ENCODE measurements at regions not wholly inside any gene's neighbourhood (a gene's known extent, or its start where the extent isn't known, plus 50 kb on each side); places are given as distances from the start of the nearest gene placed in this dataset.

DNA sequence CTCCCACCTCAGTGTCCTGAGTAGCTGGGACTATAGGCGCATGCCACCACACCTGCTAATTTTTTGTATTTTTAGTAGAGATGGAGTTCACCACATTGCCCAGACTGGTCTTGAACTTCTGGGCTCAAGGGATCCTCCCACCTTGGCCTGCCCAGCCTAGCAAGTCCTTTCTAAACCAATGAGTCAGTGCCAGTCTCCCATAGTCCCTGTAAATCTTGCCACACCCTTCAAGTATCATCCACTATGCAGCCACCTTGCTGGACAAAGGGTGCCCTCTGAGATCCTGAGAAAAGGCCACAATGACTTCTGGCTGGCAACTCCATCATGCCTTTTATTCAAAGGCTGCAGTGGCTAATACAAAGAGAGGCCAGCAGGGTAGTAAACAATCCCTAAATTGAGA, 184.0 kb downstream of the ABHD5 start:
- ATAC-seq (no peak), DNase-seq (no peak)
- peaks cover 5 to 6% of the 10 kb centered on the region in 2 donors for H3K27me3 Mint-ChIP-seq (ENCODE audit: low read depth in 2 of 2)
- H3K4me3 Mint-ChIP-seq, result no peak overlapping the region
- no peak overlapping the region for H3K27ac Mint-ChIP-seq
- H3K9me3 ChIP-seq (ENCODE audit: control insufficient read depth, insufficient read depth, low read length), result no peaks in the 10 kb centered on the region
- H3K9me3 Mint-ChIP-seq, result no peaks in the 10 kb centered on the region
- no peaks in the 10 kb centered on the region for H3K4me1 Mint-ChIP-seq
- H3K27me3 ChIP-seq (ENCODE audit: control insufficient read depth, insufficient read depth, low read length), result no peaks in the 10 kb centered on the region
- no peak for TF ChIP-seq CTCF (IDR thresholded peaks at IDR 0.05)
- 88% methylated on average over 1 of the region's 1 CpG for WGBS (ENCODE audit: insufficient coverage)
- intact Hi-C loops (cut with micrococcal nuclease), result no loop called here
- no peak overlapping the region for H3K4me3 ChIP-seq (ENCODE audit: low read length)
- H3K36me3 Mint-ChIP-seq, result no peaks in the 10 kb centered on the region
- no peaks in the 10 kb centered on the region for H3K36me3 ChIP-seq (ENCODE audit: control insufficient read depth, insufficient read depth, low read length)
- no peak overlapping the region for H3K27ac ChIP-seq (ENCODE audit: low read length)
- no peaks in the 10 kb centered on the region for H3K4me1 ChIP-seq (ENCODE audit: control insufficient read depth, insufficient read depth, low read length)

DNA sequence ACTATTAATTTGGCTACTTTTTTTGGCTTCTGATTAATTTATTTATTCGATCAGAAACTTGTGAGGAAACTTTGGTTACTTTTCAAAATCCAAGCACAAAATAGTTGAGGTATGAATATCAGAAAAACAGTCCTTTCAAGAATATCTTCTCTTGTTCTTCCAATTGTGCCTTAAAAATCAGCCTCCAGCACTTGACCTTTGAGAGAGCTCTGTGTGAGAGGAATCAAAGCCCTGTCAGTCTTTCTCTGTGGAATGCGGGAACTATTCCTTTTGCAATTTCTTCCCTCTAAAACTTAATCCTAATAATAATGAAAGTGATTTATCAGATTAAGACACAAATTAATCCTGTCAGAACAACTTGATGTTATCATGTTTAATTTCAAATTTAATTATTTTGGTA, 185.9 kb downstream of the ABHD5 start:
- Histone ChIP-seq H3K9me3 (ENCODE audit: control insufficient read depth, insufficient read depth, low read length) (no peaks in the 10 kb centered on the region), H3K27ac (ENCODE audit: low read length) (no peak overlapping the region), H3K4me1 (ENCODE audit: control insufficient read depth, insufficient read depth, low read length) (no peaks in the 10 kb centered on the region), H3K4me3 (ENCODE audit: low read length) (no peak overlapping the region), H3K27me3 (ENCODE audit: control insufficient read depth, insufficient read depth, low read length) (no peaks in the 10 kb centered on the region), H3K36me3 (ENCODE audit: control insufficient read depth, insufficient read depth, low read length) (no peaks in the 10 kb centered on the region)
- Mint-ChIP-seq H3K27me3 (ENCODE audit: low read depth in 2 of 2) (peaks cover 5 to 6% of the 10 kb centered on the region in 2 donors), H3K36me3 (no peaks in the 10 kb centered on the region), H3K27ac (no peak overlapping the region), H3K9me3 (no peaks in the 10 kb centered on the region), H3K4me3 (no peak overlapping the region), H3K4me1 (no peaks in the 10 kb centered on the region)
- no peak for TF ChIP-seq CTCF (IDR thresholded peaks at IDR 0.05)
- no CpG with 5 or more reads among the region's 2 CpGs for WGBS (ENCODE audit: insufficient coverage)
- DNase-seq (no peak), ATAC-seq (no peak)
- intact Hi-C loops (cut with micrococcal nuclease), result no loop called here

DNA sequence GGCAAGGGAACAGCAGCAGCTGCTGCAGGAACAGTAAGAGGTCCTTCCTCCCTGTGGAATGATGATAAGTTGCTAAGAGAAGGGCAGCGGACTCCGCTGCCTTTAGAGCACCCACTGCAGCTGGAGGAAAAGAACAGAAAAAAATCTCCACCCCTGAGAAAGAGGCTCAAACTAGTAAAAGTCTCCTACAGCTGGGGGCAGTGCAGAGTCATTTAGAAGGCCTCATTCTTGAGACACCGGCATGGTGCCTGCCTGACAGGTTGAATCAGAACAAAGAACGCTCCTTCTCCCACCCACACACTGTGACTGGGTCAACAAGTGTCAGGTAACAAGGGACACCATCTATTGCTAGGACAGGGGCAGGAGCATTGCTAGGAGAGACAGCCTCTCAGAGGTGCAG, 188.4 kb downstream of the ABHD5 start:
- no peak for DNase-seq
- Mint-ChIP-seq H3K36me3 (no peaks in the 10 kb centered on the region), H3K4me3 (no peak overlapping the region)

More for the DNA sequence above, 188.4 kb downstream of the ABHD5 start:
- Mint-ChIP-seq H3K4me1 (no peaks in the 10 kb centered on the region), H3K27me3 (ENCODE audit: low read depth in 2 of 2) (peaks cover 0 to 5% of the 10 kb centered on the region in 2 donors), H3K27ac (no peak overlapping the region), H3K9me3 (no peaks in the 10 kb centered on the region)
- no peak for ATAC-seq
- 55% methylated on average over 3 of the region's 4 CpGs for WGBS (ENCODE audit: insufficient coverage)
- no peak for TF ChIP-seq CTCF (IDR thresholded peaks at IDR 0.05)
- Histone ChIP-seq H3K4me3 (ENCODE audit: low read length) (no peak overlapping the region), H3K4me1 (ENCODE audit: control insufficient read depth, insufficient read depth, low read length) (no peaks in the 10 kb centered on the region), H3K36me3 (ENCODE audit: control insufficient read depth, insufficient read depth, low read length) (no peaks in the 10 kb centered on the region), H3K9me3 (ENCODE audit: control insufficient read depth, insufficient read depth, low read length) (no peaks in the 10 kb centered on the region), H3K27ac (ENCODE audit: low read length) (no peak overlapping the region), H3K27me3 (ENCODE audit: control insufficient read depth, insufficient read depth, low read length) (no peaks in the 10 kb centered on the region)
- intact Hi-C loops (cut with micrococcal nuclease), result no loop called here
